Smooth muscle cell (in vitro differentiated cells): ENCODE measurements at regions not wholly inside any gene's neighbourhood (a gene's known extent, or its start where the extent isn't known, plus 50 kb on each side); places are given as distances from the start of the nearest gene placed in this dataset.

Source experiments
- DNase-seq: peaks from one replicate; lab custom pipeline; 2025; ENCODE audit not compliant: unreplicated experiment; lab: John Stamatoyannopoulos, UW
- H2AFZ ChIP-seq: fragments of 200-600 bp; sonication (generic); 2 replicates; pipeline ENCODE4 v1.6.0; 2016; ENCODE audit warnings: antibody characterized with exemption, low read depth, mild to moderate bottlenecking
- H3F3A ChIP-seq: fragments of 200-600 bp; sonication (generic); 2 replicates; pipeline ENCODE4 v1.6.0; 2017; ENCODE audit warnings: antibody characterized with exemption, low read depth
- H3K27ac ChIP-seq: fragments of 200-600 bp; sonication (generic); 2 replicates; pipeline ENCODE4 v1.5.1; 2016; ENCODE audit warnings: low read depth, mild to moderate bottlenecking
- H3K27me3 ChIP-seq: fragments of 200-600 bp; sonication (generic); 2 replicates; pipeline ENCODE4 v1.6.1; 2016; ENCODE audit warnings: low read depth, mild to moderate bottlenecking
- H3K36me3 ChIP-seq: fragments of 200-600 bp; sonication (generic); 2 replicates; pipeline ENCODE4 v1.5.1; 2016; ENCODE audit warnings: low read depth
- H3K4me1 ChIP-seq: fragments of 200-600 bp; sonication (generic); 2 replicates; pipeline ENCODE4 v1.5.1; 2016; ENCODE audit warnings: low read depth
- H3K4me2 ChIP-seq: fragments of 200-600 bp; sonication (generic); 2 replicates; pipeline ENCODE4 v1.6.0; 2016; ENCODE audit warnings: mild to moderate bottlenecking
- H3K4me3 ChIP-seq: fragments of 200-600 bp; sonication (generic); 2 replicates; pipeline ENCODE4 v1.5.1; 2016; ENCODE audit warnings: mild to moderate bottlenecking
- H3K79me2 ChIP-seq: fragments of 200-600 bp; sonication (generic); 2 replicates; pipeline ENCODE4 v1.6.0; 2016; ENCODE audit warnings: low read depth, mild to moderate bottlenecking
- H3K9ac ChIP-seq: fragments of 200-600 bp; sonication (generic); 2 replicates; pipeline ENCODE4 v1.6.0; 2016; ENCODE audit warnings: low read depth
- H3K9me3 ChIP-seq: fragments of 200-600 bp; sonication (generic); replicated peaks from 2 replicates; pipeline ENCODE4 v1.5.1; 2016; ENCODE audit warnings: low read depth
- H4K20me1 ChIP-seq: fragments of 200-600 bp; sonication (generic); 2 replicates; pipeline ENCODE4 v1.6.0; 2016; ENCODE audit warnings: low read depth
- WGBS: methylation state at CpG from one replicate; pipeline ENCODE4 v1.1.7; 2016; ENCODE audit warnings: low lambda C conversion rate; 5-methylcytosine and 5-hydroxymethylcytosine counted together
- TF ChIP-seq, protein P1 (sequence below): fragments of 200-600 bp; sonication (generic); IDR thresholded peaks from 2 replicates; pipeline ENCODE4 v1.5.1; 2017; ENCODE audit warnings: borderline replicate concordance, mild to moderate bottlenecking, antibody characterized with exemption; ENCODE audit not compliant: insufficient read depth, poor library complexity, severe bottlenecking

DNA sequence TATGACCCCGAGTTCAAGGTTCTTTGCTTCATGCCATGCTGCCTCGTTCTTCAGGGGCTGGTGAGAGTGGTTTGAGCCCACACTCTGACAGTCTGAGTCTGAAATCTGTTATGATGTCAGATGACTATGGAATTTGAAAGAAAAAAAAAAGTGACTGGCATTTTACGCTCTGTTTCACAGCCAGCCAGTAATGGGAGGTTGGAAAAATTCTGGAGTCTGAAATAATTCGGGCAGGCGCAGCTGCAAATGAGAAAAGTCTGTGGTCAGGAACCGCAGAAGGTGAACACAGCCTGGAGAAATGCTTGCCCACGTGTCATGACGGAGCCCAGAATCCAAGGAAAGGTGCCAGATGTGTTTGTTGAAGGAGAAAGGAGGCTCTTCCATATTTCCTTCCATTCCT, 269.8 kb upstream of the PWP1 start:
- H3K36me3 ChIP-seq = no peaks in the 10 kb centered on the region
- no peaks in the 10 kb centered on the region for H4K20me1 ChIP-seq
- H3K4me1 ChIP-seq = no peaks in the 10 kb centered on the region
- no peaks in the 10 kb centered on the region for H3K27me3 ChIP-seq
- H3K79me2 ChIP-seq = no peaks in the 10 kb centered on the region
- DNase-seq = no peak
- H3K27ac ChIP-seq = peak overlapping the region; percentile 86
- H3K9me3 ChIP-seq = no peaks in the 10 kb centered on the region
- peaks cover 9% of the 10 kb centered on the region for H3F3A ChIP-seq
- H2AFZ ChIP-seq = no peak overlapping the region
- H3K4me3 ChIP-seq = no peak overlapping the region
- WGBS = 77% methylated on average over 8 of the region's 8 CpGs
- TF ChIP-seq, protein P1, sequence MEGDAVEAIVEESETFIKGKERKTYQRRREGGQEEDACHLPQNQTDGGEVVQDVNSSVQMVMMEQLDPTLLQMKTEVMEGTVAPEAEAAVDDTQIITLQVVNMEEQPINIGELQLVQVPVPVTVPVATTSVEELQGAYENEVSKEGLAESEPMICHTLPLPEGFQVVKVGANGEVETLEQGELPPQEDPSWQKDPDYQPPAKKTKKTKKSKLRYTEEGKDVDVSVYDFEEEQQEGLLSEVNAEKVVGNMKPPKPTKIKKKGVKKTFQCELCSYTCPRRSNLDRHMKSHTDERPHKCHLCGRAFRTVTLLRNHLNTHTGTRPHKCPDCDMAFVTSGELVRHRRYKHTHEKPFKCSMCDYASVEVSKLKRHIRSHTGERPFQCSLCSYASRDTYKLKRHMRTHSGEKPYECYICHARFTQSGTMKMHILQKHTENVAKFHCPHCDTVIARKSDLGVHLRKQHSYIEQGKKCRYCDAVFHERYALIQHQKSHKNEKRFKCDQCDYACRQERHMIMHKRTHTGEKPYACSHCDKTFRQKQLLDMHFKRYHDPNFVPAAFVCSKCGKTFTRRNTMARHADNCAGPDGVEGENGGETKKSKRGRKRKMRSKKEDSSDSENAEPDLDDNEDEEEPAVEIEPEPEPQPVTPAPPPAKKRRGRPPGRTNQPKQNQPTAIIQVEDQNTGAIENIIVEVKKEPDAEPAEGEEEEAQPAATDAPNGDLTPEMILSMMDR = no peak
- H3K4me2 ChIP-seq = peak overlapping the region; percentile 15
- peak overlapping the region; percentile 43 for H3K9ac ChIP-seq

DNA sequence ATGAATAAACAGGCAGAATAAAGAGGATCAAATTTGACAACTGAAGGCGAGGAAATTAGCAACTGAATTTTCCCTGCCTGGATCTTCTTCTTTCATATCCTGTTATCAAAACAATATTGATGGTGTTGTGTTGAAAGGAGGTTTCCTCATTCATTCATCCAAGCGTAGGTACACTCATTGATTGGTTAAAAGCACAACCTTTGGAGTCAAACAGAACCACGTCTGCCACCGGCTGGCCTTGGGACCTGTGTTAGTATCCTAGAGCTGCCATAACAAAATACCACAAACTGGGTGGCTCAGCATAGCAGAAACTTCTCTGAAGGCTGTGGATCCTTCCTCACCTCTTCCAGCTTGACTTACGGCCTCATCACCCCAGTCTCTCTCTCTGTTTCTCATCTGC, 268.6 kb upstream of the PWP1 start:
- Histone ChIP-seq H2AFZ (no peak overlapping the region), H3K79me2 (no peaks in the 10 kb centered on the region), H3K27me3 (no peaks in the 10 kb centered on the region), H3K36me3 (no peaks in the 10 kb centered on the region), H3F3A (peaks cover 8% of the 10 kb centered on the region), H3K27ac (no peak overlapping the region), H3K4me2 (no peak overlapping the region), H3K9me3 (no peaks in the 10 kb centered on the region), H3K4me3 (no peak overlapping the region), H4K20me1 (no peaks in the 10 kb centered on the region), H3K9ac (no peak overlapping the region), H3K4me1 (no peaks in the 10 kb centered on the region)
- WGBS = 88% methylated on average over 5 of the region's 5 CpGs
- TF ChIP-seq, protein P1 = no peak
- DNase-seq = no peak

DNA sequence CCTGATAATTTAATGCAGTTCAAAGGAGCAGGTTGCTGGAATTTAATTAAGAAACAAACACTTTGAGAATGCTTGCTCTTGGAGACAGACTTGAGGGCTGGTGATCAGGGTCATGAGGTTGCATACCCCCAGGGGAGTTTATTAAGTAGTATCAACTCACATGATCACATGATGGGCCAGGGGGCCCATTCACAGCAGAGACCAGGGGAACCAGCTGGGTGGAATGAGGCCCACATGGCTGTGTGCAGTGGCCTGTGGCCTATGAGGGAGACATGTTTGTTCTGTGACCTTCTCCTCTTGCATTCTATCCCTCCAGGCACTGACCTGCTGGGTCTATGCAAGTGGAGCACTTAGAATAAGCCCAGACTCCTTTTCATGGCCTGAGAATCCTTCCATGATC, 266.6 kb upstream of the PWP1 start:
- H3K4me3 ChIP-seq = no peak overlapping the region
- H3K9me3 ChIP-seq = no peaks in the 10 kb centered on the region
- no peak overlapping the region for H2AFZ ChIP-seq
- H4K20me1 ChIP-seq = no peaks in the 10 kb centered on the region
- TF ChIP-seq, protein P1 = no peak
- H3K36me3 ChIP-seq = no peaks in the 10 kb centered on the region
- no peaks in the 10 kb centered on the region for H3F3A ChIP-seq
- no peak overlapping the region for H3K9ac ChIP-seq
- DNase-seq = no peak
- H3K4me2 ChIP-seq = no peak overlapping the region
- no peaks in the 10 kb centered on the region for H3K79me2 ChIP-seq
- H3K27me3 ChIP-seq = no peaks in the 10 kb centered on the region
- H3K4me1 ChIP-seq = no peaks in the 10 kb centered on the region
- no peak overlapping the region for H3K27ac ChIP-seq

DNA sequence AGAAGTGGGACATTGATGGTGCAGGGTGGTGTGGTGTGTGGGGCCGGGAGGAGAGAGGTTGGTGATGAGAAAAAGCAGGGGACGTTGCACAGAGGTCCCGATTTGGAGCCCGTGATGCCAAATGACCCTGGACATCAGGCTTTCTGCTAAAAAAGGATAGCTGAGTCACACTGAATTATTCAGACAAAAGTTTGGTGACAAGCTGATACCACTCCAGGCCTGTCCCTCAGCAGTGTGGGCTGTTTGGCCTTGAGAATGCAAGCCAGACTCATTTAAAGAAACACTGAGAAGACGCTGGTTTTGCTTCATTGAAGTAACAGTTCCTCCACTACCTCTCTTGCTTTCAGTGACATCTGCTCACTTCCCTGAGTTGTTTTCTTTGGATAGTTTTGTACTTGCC, 262.1 kb upstream of the PWP1 start:
- H3K4me3 ChIP-seq = no peak overlapping the region
- H3K9me3 ChIP-seq = no peaks in the 10 kb centered on the region
- H3K27ac ChIP-seq = no peak overlapping the region
- H3K9ac ChIP-seq = no peak overlapping the region
- TF ChIP-seq, protein P1 = no peak
- H4K20me1 ChIP-seq = no peaks in the 10 kb centered on the region
- H3K36me3 ChIP-seq = no peaks in the 10 kb centered on the region
- no peak overlapping the region for H3K4me2 ChIP-seq
- H2AFZ ChIP-seq = peak overlapping the region; percentile 42
- DNase-seq = no peak
- no peaks in the 10 kb centered on the region for H3K27me3 ChIP-seq
- H3K4me1 ChIP-seq = no peaks in the 10 kb centered on the region
- H3F3A ChIP-seq = no peaks in the 10 kb centered on the region
- H3K79me2 ChIP-seq = no peaks in the 10 kb centered on the region
- 67% methylated on average over 5 of the region's 5 CpGs for WGBS
